OCI-LY1 (cell line): ENCODE measurements at regions not wholly inside any gene's neighbourhood (a gene's known extent, or its start where the extent isn't known, plus 50 kb on each side); places are given as distances from the start of the nearest gene placed in this dataset.

Experiments used
- EZH2 ChIP-seq: fragments of 200-600 bp; sonication (generic), shearing (Covaris generic); IDR thresholded peaks from 2 replicates; pipeline ENCODE4 v1.8.0; 2017; ENCODE audit warnings: borderline replicate concordance, mixed run types, mild to moderate bottlenecking, antibody characterized with exemption, low read length, moderate library complexity, mixed read lengths
- TF ChIP-seq, protein P1 (sequence below): fragments of 200-600 bp; sonication (generic), shearing (Covaris generic); IDR thresholded peaks from 2 replicates; pipeline ENCODE4 v1.5.1; 2017; ENCODE audit warnings: mild to moderate bottlenecking, antibody characterized with exemption, low read length, moderate library complexity, mixed read lengths

DNA sequence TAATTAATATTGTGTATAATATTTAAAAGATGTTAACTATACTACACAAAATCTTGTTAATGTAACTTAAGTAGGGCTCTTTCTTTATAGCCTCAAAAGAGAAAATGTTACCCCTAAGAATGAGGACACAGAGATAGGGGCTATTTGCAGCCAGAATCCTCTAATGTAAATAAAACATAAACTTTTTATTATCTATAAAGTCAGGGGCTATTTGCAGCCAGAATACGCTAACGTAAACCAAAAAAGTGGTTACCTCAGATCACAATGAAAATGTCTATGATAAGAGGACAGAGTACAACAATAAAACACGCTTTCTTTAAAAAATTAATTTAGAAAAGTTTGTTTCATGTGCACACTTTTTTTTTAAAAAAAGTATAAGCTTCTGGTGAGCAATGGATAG, 229.9 kb upstream of the PITX2 start:
- TF ChIP-seq, protein P1, sequence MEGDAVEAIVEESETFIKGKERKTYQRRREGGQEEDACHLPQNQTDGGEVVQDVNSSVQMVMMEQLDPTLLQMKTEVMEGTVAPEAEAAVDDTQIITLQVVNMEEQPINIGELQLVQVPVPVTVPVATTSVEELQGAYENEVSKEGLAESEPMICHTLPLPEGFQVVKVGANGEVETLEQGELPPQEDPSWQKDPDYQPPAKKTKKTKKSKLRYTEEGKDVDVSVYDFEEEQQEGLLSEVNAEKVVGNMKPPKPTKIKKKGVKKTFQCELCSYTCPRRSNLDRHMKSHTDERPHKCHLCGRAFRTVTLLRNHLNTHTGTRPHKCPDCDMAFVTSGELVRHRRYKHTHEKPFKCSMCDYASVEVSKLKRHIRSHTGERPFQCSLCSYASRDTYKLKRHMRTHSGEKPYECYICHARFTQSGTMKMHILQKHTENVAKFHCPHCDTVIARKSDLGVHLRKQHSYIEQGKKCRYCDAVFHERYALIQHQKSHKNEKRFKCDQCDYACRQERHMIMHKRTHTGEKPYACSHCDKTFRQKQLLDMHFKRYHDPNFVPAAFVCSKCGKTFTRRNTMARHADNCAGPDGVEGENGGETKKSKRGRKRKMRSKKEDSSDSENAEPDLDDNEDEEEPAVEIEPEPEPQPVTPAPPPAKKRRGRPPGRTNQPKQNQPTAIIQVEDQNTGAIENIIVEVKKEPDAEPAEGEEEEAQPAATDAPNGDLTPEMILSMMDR = no peak
- TF ChIP-seq EZH2 = no peak
